Right lobe of liver (tissue), 6 donors: ENCODE measurements at regions not wholly inside any gene's neighbourhood (a gene's known extent, or its start where the extent isn't known, plus 50 kb on each side); places are given as distances from the start of the nearest gene placed in this dataset.

Experiments used
- ATAC-seq, 4 donors: fragments of 200-7000 bp; cut with Tn5 transposase; one replicate each; pipeline ENCODE4 v1.9.1; 2020; ENCODE audit warnings: mild to moderate bottlenecking in 4 of 4, moderate library complexity in 4 of 4
- DNase-seq, 3 donors: peaks; one replicate each; pipeline ENCODE4 v3.0.0-alpha.2; 2020
- H3K27ac ChIP-seq, 3 donors: fragments of 200-600 bp; one replicate each; pipeline ENCODE4 v1.8.0; 2022
- H3K27me3 ChIP-seq, 2 donors: fragments of 200-600 bp; one replicate each; pipeline ENCODE4 v1.8.0; 2022
- H3K36me3 ChIP-seq, 4 donors: fragments of 200-600 bp; sonication (generic) in 1 of 4; one replicate each; pipeline versions ENCODE4 v1.5.1 to v1.8.0; 2017 to 2022; ENCODE audit warnings: control low read depth in 1 of 4
- H3K4me1 ChIP-seq, 4 donors: fragments of 200-600 bp; sonication (generic) in 1 of 4; one replicate each; pipeline versions ENCODE4 v1.5.1 to v1.8.0; 2017 to 2022; ENCODE audit warnings: control low read depth in 1 of 4
- H3K4me3 ChIP-seq, 3 donors: fragments of 200-600 bp; one replicate each; pipeline ENCODE4 v1.8.0; 2022
- H3K9me3 ChIP-seq, 4 donors: fragments of 200-600 bp; sonication (generic) in 1 of 4; one replicate each; pipeline versions ENCODE4 v1.5.1 to v1.8.0; 2017 to 2022; ENCODE audit warnings: control low read depth in 1 of 4
- POLR2A ChIP-seq: fragments of 450-650 bp; IDR thresholded peaks from one replicate; pipeline ENCODE4 v1.6.1; 2017; ENCODE audit warnings: antibody characterized with exemption, mild to moderate bottlenecking
- WGBS: methylation state at CpG from one replicate; pipeline ENCODE4 v1.1.6; 2018; ENCODE audit warnings: low coverage, low lambda C conversion rate; ENCODE audit not compliant: insufficient coverage; ENCODE audit errors: missing lambda C conversion rate; 5-methylcytosine and 5-hydroxymethylcytosine counted together
- intact Hi-C, 2 donors: fragments of 100-400 bp; cut with DNase I; formaldehyde crosslinking; loops; one replicate each; pipeline versions ENCODE4 v1.11.2 to v1.14.1; 2022
- TF ChIP-seq, protein P1 (sequence below), 4 donors: fragments of 200-600 bp in 3 of 4; fragments of 450-650 bp in 1 of 4; IDR thresholded peaks; one replicate each; pipeline versions ENCODE4 v1.5.1 to v1.8.0; 2016 to 2022; ENCODE audit warnings: antibody characterized with exemption in 4 of 4, mild to moderate bottlenecking in 2 of 4
- donor health status: DM: no; HTN: yes; CAD: no.
- donor health status: DM: no; HTN: no; CAD: no.
- donor health status: DM: no; HTN: no; CAD: no.
- donor health status: DM: no; HTN: yes; CAD: no.
- donor health status: DM: no; HTN: yes; CAD: no.

DNA sequence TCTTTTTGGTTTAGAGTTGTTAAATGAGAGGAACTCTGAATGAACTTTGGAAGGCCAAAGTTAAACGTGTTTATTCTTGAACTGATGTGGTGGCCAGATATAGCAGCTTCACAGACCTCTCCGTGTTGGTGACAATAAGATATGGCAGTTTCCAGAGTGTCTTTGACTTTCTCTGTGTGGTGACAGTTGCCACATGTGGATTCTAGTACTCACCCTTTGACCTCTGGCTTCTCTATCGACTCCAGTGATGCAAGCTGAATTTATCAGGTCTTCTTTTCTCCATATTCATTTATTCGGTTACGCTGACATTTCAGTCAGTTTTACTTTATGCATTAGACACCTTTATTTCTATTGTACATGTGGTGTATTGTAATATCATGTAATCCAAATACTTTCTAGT lies 1469.5 kb downstream of the SLITRK1 start:
- 19% methylated on average over 5 of the region's 5 CpGs for WGBS
- Histone ChIP-seq H3K4me3 (no peak overlapping the region), H3K9me3 (no peaks in the 10 kb centered on the region), H3K4me1 (no peaks in the 10 kb centered on the region), H3K36me3 (no peaks in the 10 kb centered on the region), H3K27me3 (no peaks in the 10 kb centered on the region), H3K27ac (no peak overlapping the region)
- TF ChIP-seq POLR2A = no peak
- TF ChIP-seq, protein P1, sequence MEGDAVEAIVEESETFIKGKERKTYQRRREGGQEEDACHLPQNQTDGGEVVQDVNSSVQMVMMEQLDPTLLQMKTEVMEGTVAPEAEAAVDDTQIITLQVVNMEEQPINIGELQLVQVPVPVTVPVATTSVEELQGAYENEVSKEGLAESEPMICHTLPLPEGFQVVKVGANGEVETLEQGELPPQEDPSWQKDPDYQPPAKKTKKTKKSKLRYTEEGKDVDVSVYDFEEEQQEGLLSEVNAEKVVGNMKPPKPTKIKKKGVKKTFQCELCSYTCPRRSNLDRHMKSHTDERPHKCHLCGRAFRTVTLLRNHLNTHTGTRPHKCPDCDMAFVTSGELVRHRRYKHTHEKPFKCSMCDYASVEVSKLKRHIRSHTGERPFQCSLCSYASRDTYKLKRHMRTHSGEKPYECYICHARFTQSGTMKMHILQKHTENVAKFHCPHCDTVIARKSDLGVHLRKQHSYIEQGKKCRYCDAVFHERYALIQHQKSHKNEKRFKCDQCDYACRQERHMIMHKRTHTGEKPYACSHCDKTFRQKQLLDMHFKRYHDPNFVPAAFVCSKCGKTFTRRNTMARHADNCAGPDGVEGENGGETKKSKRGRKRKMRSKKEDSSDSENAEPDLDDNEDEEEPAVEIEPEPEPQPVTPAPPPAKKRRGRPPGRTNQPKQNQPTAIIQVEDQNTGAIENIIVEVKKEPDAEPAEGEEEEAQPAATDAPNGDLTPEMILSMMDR (IDR thresholded peaks at IDR 0.05) = no peak
- ATAC-seq = peak in 3 of 4 donors; percentile 38 to 63 (median 56)
- intact Hi-C loops = no loop called here
- no peak for DNase-seq

DNA sequence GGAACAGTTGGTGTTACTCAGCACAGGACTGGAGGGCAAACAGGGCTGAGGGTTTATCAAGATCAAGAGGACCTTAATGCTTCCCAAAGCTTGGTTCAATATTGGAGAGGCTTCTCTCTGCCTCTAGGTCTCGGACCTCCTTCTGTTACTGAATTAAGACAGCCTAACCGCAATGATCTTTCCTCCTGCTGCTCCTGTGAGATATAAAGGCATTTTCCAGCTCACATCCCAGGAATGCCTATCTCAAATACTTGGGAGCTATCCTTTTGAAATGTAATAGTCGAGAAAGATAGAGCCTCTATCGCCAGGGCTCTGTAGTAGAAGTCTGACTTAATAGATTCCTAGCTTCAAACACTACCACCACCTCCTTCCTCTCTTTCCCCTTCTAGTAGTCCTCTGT lies 1475.0 kb downstream of the SLITRK1 start:
- no peak for ATAC-seq
- no peaks in the 10 kb centered on the region for H3K27me3 ChIP-seq
- 74% methylated on average over 4 of the region's 4 CpGs for WGBS
- H3K4me3 ChIP-seq = no peak overlapping the region
- no peak for TF ChIP-seq POLR2A
- TF ChIP-seq, protein P1 (IDR thresholded peaks at IDR 0.05) = no peak
- DNase-seq = no peak
- no peaks in the 10 kb centered on the region for H3K36me3 ChIP-seq
- H3K4me1 ChIP-seq = no peaks in the 10 kb centered on the region
- no peaks in the 10 kb centered on the region for H3K9me3 ChIP-seq
- H3K27ac ChIP-seq = no peak overlapping the region
- intact Hi-C loops = no loop called here

DNA sequence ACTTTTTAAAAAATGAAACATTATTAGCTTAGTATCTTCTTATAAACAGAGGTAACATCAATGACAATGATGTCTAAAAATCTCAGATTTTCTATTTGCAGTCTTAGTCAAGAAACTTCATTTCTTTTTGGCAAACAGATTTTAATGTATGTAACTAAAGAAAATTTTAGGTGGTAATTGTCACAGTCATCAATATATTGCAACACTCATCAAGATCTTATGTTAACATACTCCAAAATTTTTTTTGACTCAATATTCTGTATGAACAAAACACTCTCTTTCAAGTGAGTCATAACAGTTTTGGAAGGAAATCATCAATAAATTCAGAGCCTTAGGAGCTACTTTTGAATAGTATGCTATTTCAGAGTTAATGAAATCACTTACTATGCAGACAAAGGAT lies 1507.6 kb downstream of the SLITRK1 start:
- Histone ChIP-seq H3K9me3 (no peaks in the 10 kb centered on the region), H3K4me3 (no peak overlapping the region), H3K27me3 (no peaks in the 10 kb centered on the region), H3K27ac (no peak overlapping the region), H3K4me1 (no peaks in the 10 kb centered on the region), H3K36me3 (no peaks in the 10 kb centered on the region)
- TF ChIP-seq, protein P1 (IDR thresholded peaks at IDR 0.05) = no peak
- no peak for TF ChIP-seq POLR2A
- ATAC-seq = no peak
- no peak for DNase-seq
- intact Hi-C loops = no loop called here

DNA sequence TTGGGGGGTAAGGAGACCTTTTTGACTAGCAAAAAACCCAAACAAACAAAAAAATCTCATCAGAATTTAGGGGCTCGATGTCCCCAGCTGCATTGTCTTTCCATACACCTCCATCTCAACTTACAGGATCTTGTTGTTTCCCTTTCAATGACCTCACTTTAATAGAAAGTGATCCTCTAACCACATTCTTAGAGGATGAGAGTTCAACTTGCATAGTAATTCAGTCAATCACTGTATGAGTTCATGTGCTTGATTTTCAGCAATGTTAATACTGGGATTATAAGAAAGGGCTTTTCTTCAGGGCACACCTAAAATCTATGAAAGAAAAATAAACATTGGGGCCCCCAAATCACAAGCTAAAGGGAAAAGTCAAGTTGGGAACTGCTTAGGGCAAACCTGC lies 1512.0 kb downstream of the SLITRK1 start:
- Histone ChIP-seq H3K4me1 (no peaks in the 10 kb centered on the region), H3K27ac (no peak overlapping the region), H3K27me3 (no peaks in the 10 kb centered on the region), H3K36me3 (no peaks in the 10 kb centered on the region), H3K9me3 (no peaks in the 10 kb centered on the region), H3K4me3 (no peak overlapping the region)
- no peak for DNase-seq
- no peak for ATAC-seq
- no peak for TF ChIP-seq POLR2A
- TF ChIP-seq, protein P1 (IDR thresholded peaks at IDR 0.05) = no peak
- WGBS = 46% methylated on average over 1 of the region's 1 CpG
- intact Hi-C loops = no loop called here

DNA sequence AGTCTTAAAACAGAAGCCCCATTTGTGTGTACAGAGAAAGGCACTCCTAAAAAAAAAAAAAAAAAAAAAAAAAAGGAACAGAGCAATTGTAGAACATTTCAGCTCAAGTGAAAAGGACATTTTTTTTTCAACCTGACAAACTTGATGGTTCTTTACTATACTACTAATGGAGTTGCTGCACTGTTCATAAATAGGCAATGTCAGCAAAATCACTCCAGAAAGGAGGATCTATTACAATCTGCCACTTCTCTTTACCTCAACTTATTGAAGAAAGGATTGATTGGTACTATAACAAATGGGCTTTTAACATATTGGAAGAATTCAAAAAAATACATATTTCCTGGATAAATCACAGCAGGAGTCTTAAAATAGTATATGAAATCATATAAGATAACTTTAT lies 1517.7 kb downstream of the SLITRK1 start:
- TF ChIP-seq POLR2A = no peak
- TF ChIP-seq, protein P1 (IDR thresholded peaks at IDR 0.05) = no peak
- H3K27ac ChIP-seq = no peak overlapping the region

More for the DNA sequence above, 1517.7 kb downstream of the SLITRK1 start:
- Histone ChIP-seq H3K4me1 (no peaks in the 10 kb centered on the region), H3K27me3 (no peaks in the 10 kb centered on the region), H3K4me3 (no peak overlapping the region), H3K36me3 (no peaks in the 10 kb centered on the region), H3K9me3 (no peaks in the 10 kb centered on the region)
- intact Hi-C loops = no loop called here
- no peak for DNase-seq
- no peak for ATAC-seq
